Stimulated activated CD8-positive, alpha-beta memory T cell treated with anti-CD3 and anti-CD28 coated beads, Interleukin-12 subunit alpha, Interleukin-12 subunit beta, amount 100 ng/mL, for 24 hours (primary cell): ENCODE measurements at regions not wholly inside any gene's neighbourhood (a gene's known extent, or its start where the extent isn't known, plus 50 kb on each side); places are given as distances from the start of the nearest gene placed in this dataset.
"Not testable (repeated sequence)": the region's sequence is repeated elsewhere in the genome, so short reads cannot be mapped to it uniquely, and the experiment has no call there.

Experiments used
- DNase-seq: peaks from one replicate; pipeline ENCODE4 v3.0.0-alpha.2; 2020; ENCODE audit errors: extremely low read depth

GRCh38 chr14:57150449-57150848 lies 118.3 kb downstream of the EXOC5 start:
- no peak for DNase-seq

GRCh38 chr14:57139173-57139572 lies 129.5 kb downstream of the EXOC5 start:
- no peak for DNase-seq

GRCh38 chr14:57136669-57137328 lies 131.9 kb downstream of the EXOC5 start:
- DNase-seq: no peak

GRCh38 chr14:57127809-57128208 lies 140.9 kb downstream of the EXOC5 start:
- not testable (repeated sequence) for DNase-seq

DNA sequence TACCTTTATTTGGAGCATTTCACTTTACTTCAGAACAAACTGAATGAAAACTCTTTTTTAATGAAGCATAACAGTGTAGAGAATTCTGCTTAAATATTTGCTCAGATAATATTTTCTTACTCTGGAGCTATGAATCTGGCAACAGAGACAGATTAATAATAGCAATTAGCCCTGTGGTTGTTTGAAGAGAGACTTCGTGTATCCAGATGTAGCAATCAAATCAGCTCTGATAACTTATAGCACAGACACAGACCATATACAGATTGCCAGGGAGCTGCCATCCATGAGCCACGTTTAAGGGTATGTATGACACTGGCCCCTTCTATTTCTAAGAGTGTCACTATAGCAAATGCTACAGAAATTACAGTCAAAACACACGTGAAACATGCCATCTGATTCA lies 146.6 kb downstream of the EXOC5 start:
- no peak for DNase-seq

DNA sequence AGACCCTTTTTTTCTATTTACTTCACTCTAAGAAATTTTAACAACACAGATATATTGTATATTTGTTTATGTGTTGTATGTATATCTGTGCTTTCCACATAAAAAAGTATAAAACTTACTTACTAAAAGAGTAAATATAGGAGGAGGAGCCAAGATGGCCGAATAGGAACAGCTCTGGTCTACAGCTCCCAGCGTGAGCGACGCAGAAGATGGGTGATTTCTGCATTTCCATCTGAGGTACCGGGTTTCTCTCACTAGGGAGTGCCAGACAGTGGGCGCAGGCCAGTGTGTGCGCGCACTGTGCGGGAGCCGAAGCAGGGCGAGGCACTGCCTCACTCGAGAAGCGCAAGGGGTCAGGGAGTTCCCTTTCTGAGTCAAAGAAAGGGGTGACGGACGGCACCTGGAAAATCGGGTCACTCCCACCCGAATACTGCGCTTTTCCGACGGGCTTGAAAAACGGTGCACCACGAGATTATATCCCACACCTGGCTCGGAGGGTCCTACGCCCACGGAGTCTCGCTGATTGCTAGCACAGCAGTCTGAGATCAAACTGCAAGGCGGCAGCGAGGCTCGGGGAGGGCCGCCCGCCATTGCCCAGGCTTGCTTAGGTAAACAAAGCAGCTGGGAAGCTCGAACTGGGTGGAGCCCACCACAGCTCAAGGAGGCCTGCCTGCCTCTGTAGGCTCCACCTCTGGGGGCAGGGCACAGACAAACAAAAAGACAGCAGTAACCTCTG lies 156.5 kb downstream of the EXOC5 start:
- DNase-seq: not testable (repeated sequence)

DNA sequence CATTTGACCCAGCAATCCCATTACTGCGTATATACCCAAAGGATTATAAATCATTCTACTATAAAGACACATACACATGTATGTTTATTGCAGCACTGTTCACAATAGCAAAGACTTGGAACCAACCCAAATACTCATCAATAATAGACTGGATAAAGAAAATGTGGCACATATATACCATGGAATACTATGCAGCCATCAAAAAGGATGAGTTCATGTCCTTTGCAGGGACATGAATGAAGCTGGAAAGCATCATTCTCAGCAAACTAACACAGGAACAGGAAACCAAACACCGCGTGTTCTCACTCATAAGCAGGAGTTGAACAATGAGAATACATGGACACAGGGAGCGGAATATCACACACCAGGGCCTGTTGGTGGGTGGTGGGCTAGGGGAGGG lies 158.3 kb downstream of the EXOC5 start:
- not testable (repeated sequence) for DNase-seq

DNA sequence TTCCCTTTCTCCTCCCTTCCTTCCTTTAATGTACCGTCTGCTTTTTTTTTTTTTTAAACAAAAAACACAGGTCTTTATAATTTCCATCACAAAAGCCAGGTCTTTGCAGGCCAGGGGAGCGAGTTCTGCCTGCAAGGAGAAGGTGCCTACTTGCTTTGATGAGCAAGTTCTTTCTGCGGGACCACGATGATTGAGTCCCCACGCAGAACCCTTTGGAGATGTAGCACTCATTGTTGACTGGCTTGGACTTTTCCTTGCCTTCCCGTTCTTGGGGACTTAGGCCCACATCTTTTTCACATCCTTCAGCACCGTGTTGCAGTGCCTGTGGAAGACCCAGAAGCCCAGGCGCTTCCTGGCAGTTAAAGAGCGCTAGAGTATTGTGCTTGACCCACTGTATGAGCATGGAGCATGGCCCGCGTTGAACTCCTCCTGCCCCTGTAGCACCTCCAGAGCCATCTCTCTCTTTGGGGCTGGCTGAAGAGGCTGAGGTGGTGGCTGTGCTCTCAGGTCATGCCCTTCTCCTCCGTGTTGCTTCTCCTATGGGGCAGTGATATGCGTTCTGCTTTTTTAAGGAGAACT lies 177.6 kb downstream of the EXOC5 start:
- no peak for DNase-seq

DNA sequence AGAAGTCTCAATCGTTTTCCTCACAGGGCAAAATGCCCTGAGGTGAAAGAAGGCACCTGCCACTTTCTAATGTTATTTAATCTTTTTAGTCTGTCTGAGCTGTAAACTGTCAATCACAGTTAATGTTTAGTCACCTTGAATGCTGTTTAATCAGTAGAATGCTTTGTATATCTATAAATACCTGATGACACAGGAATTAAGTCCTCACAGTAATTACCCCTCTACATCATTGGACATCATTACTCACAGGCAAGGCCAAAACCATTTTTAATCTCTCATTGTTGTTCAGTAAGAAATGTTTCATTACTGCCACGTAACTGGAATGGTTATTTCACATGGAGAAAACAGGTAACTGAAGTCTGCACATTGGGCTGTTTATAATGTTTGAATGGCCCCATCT lies 178.8 kb downstream of the EXOC5 start:
- no peak for DNase-seq

- DNase-seq: no peak
Measured at GRCh38 chr14:57087841-57088240, 180.9 kb downstream of the EXOC5 start.

DNA sequence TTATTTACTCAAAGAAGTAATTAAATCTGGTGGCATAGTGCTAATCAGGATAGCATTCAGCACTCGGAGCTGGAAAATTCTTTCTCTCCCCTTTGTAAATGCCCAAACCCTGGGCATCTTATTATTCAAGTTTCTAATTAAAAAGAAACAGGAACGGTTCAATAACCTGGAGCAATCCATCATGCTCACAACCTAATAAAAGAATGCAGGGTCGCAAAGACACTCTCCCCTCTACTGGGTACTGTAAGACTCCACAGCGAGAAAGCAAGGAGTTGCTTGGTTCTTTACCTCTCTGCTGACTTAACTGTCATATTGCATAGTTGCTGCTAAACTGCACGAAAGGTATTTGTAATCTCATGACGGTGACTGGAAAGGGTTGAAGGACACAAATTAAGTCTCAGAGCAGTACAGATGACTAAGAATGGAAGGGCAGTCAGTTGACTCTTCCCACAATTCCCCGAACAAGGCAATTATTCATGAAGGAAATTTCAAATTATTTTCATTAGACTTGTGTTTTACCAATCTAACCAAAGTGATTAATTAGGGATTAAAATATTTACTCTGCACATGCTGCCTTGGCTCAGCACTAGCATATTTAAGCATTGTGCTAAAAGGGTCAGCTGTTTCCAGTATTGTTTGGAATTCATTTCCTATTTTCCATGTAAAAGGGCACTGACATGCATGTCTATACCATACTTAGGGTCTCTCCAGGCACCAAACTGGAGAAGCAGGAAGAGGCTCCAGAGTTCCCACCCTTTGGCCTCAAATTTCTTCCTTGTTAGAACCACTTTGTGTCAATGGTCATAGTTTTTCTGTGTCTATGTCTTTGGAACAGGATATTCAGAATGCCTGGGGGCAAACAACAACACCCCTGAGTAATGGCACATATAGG lies 182.2 kb downstream of the EXOC5 start:
- no peak for DNase-seq

DNA sequence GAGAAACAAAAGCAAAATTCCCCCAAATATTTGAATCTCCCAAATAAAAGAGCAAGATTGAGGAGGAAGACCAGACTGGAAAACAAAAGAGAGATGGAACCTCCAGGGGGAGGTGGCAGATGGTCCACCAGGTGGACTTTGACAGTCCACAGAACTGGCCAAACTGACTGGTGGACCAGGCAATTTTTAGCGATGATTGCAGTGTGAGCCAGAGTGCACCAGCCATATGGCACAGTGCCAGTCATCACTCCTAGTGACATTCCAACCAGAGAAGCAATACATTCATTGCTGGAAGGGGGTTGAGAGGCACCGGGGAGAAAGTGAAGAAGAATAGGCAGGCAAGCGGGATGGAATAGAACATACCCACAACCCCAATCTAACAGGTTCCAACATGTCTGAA lies 182.9 kb downstream of the EXOC5 start:
- no peak for DNase-seq

- DNase-seq: no peak
Measured at GRCh38 chr14:57085043-57085442, 183.7 kb downstream of the EXOC5 start.

DNA sequence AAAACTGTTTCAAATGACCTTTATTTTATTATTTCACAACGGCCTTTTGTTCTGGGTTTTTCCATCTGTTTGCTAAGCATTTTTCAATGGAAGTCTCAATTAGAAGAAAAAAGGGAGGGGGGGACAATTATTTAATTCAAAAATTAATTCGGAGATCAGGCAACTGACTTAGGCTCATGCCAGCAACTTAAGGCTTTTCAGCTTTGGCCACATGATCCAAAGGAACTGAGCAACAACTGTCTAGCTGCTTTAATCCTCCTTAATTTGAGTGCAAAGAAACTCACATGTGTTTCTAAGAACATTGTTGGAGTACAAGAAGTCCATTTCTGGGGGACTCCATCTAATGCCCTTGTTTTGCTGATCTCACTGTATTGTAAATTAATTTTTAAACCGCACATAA lies 188.0 kb downstream of the EXOC5 start:
- no peak for DNase-seq

GRCh38 chr14:57078054-57078453 lies 190.7 kb downstream of the EXOC5 start:
- no peak for DNase-seq

DNA sequence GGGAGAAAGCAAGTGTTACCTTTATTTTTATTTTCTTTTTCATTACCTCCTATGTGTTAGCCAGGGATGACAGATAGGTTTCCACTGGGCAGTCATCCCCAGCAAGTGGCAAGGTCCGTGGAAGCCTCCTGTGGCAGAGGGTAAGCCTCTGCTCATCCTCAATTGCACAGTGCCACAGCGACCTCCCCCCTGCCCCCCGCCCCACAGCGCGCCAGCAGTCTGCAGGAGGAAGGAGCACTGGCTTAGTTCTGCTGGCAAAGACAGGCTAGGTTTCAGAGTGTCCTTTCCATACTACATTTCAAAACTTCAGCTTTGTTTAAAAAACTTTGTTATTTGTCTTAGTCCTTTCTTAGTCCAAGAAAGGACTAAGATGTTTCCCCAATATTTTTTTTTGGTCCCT lies 194.7 kb downstream of the EXOC5 start:
- no peak for DNase-seq

- no peak for DNase-seq
Measured at GRCh38 chr14:57071639-57072038, 197.1 kb downstream of the EXOC5 start.

- DNase-seq: no peak
Measured at GRCh38 chr14:57069702-57070101, 199.0 kb downstream of the EXOC5 start.

GRCh38 chr14:57068511-57068910 lies 200.2 kb downstream of the EXOC5 start:
- DNase-seq: no peak

DNA sequence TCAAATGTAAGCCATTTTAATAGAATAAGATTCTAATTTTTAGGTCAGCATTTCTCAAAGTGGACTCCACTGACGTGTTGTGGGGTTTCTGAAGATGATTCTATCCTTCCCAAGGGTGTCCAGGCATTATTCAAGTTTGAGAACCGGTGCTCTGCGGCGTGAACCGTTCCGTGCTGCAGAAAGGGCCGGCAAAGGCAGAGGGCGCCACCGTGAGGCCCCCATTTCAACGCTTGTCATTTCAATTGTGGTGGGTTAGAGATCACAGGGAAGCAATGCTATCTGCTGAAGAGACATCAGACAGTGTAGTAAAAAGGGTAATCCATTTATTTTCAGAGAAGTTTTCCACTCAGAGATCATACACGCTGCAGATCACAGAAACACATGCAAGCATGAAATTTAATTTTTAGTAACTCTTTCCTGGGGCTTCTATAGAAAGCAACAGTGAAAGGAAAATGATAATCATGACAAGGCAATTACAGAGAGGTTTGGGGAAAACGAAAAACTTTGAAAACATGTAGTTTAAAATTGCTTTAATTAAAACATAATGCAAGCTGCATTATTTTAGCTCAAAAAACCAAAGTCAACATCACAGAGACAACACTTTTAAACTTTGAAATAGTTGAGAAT lies 201.7 kb downstream of the EXOC5 start:
- DNase-seq: no peak

DNA sequence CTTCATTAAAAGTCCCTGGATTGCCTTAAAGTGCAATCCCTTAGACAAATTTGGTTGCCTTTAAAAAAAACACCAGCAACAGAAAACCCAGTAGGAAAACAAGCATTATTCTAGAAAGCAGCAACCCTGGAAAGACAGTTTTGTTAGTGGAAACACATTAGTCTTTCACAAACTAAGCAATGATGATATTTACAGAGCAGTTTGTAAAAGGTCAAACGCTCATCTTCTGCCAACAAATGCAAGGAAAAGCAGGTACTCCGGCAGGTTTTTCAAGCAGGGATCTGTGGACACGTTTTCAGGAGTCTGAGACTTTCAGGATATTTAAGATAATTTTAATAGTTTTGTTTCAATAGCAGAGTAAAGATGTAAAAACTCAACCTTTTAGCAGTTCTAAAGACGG lies 202.2 kb downstream of the EXOC5 start:
- DNase-seq: no peak
